ENCODE measurements at regions not wholly inside any gene's neighbourhood (a gene's known extent, or its start where the extent isn't known, plus 50 kb on each side); places are given as distances from the start of the nearest gene placed in this dataset.

GRCh38 chr3:72523429-72524151 is 324.7 kb downstream of the SHQ1 start:
- intact Hi-C loops (cut with DNase I; ENCODE audit: low total_unique reads) (no loop called here), in situ Hi-C loops (cut with MboI; ENCODE audit: low sequenced_read_pairs in 4 of 4) (no loop called here)
- DNase-seq (peak; percentile 7 to 15), ATAC-seq (no peak)
- Histone ChIP-seq H3K4me1 (no peaks in the 10 kb centered on the region), H3K9me3 (no peaks in the 10 kb centered on the region), H3K27ac (no peak overlapping the region), H3K36me3 (no peaks in the 10 kb centered on the region), H3K27me3 (no peaks in the 10 kb centered on the region), H3K4me3 (no peak overlapping the region)
- TF ChIP-seq CTCF (IDR thresholded peaks at IDR 0.05 in 4 of 5, conservative IDR thresholded peaks at IDR 0.05 in 1 of 5), result no peak

GRCh38 chr3:72520690-72521308 is 327.4 kb downstream of the SHQ1 start:
- DNase-seq (no peak), ATAC-seq (no peak)
- no peaks in the 10 kb centered on the region for H3K4me1 ChIP-seq
- no peaks in the 10 kb centered on the region for H3K27me3 ChIP-seq
- no peak overlapping the region for H3K27ac ChIP-seq
- in situ Hi-C loops (cut with MboI; ENCODE audit: low sequenced_read_pairs in 4 of 4) (no loop called here), intact Hi-C loops (cut with DNase I; ENCODE audit: low total_unique reads) (no loop called here)
- TF ChIP-seq POLR2A (IDR thresholded peaks at IDR 0.05), result no peak
- TF ChIP-seq CTCF (IDR thresholded peaks at IDR 0.05 in 4 of 5, conservative IDR thresholded peaks at IDR 0.05 in 1 of 5), result no peak
- H3K4me3 ChIP-seq, result no peak overlapping the region
- H3K9me3 ChIP-seq, result no peaks in the 10 kb centered on the region
- H3K36me3 ChIP-seq, result no peaks in the 10 kb centered on the region

- intact Hi-C loops (cut with DNase I; ENCODE audit: low total_unique reads), result no loop called here
- no peak overlapping the region for H3K27ac ChIP-seq
- no peak for ATAC-seq
Measured at GRCh38 chr3:72519946-72520604, 328.2 kb downstream of the SHQ1 start.

GRCh38 chr3:72517921-72518424 is 330.3 kb downstream of the SHQ1 start:
- H3K4me3 ChIP-seq, result no peak overlapping the region
- intact Hi-C loops (cut with DNase I; ENCODE audit: low total_unique reads), result no loop called here

More at GRCh38 chr3:72519946-72520604, 328.2 kb downstream of the SHQ1 start:
- no peaks in the 10 kb centered on the region for H3K4me1 ChIP-seq
- in situ Hi-C loops (cut with MboI; ENCODE audit: low sequenced_read_pairs in 4 of 4), result no loop called here
- no peak overlapping the region for H3K4me3 ChIP-seq
- TF ChIP-seq POLR2A (IDR thresholded peaks at IDR 0.05) (no peak), CTCF (IDR thresholded peaks at IDR 0.05 in 4 of 5, conservative IDR thresholded peaks at IDR 0.05 in 1 of 5) (no peak)
- no peaks in the 10 kb centered on the region for H3K9me3 ChIP-seq
- no peak for DNase-seq
- H3K27me3 ChIP-seq, result no peaks in the 10 kb centered on the region
- H3K36me3 ChIP-seq, result no peaks in the 10 kb centered on the region

More at GRCh38 chr3:72517921-72518424, 330.3 kb downstream of the SHQ1 start:
- no peak for ATAC-seq
- Histone ChIP-seq H3K27me3 (no peaks in the 10 kb centered on the region), H3K4me1 (no peaks in the 10 kb centered on the region), H3K27ac (no peak overlapping the region), H3K9me3 (no peaks in the 10 kb centered on the region), H3K36me3 (no peaks in the 10 kb centered on the region)
- no peak for TF ChIP-seq CTCF (IDR thresholded peaks at IDR 0.05 in 4 of 5, conservative IDR thresholded peaks at IDR 0.05 in 1 of 5)
- DNase-seq, result no peak
- in situ Hi-C loops (cut with MboI; ENCODE audit: low sequenced_read_pairs in 4 of 4), result no loop called here

All from gastrocnemius medialis (tissue), 4 donors.